Upper lobe of left lung (tissue), 4 donors: ENCODE measurements at regions not wholly inside any gene's neighbourhood (a gene's known extent, or its start where the extent isn't known, plus 50 kb on each side); places are given as distances from the start of the nearest gene placed in this dataset.
"Not testable (repeated sequence)": the region's sequence is repeated elsewhere in the genome, so short reads cannot be mapped to it uniquely, and the experiment has no call there.

ENCODE experiments used
- EP300 ChIP-seq, 4 donors: sonication (generic); formaldehyde crosslinking; IDR thresholded peaks; one replicate each; pipeline ENCODE4 v1.5.1; 2017; ENCODE audit warnings: antibody characterized with exemption in 4 of 4, control low read depth in 2 of 4
- POLR2A ChIP-seq, 4 donors: fragments of 450-650 bp; IDR thresholded peaks; one replicate each; pipeline ENCODE4 v1.5.1; 2016 to 2017; ENCODE audit warnings: antibody characterized with exemption in 4 of 4, mild to moderate bottlenecking in 2 of 4
- TF ChIP-seq, protein P1 (sequence below), 6 experiments: fragments of 450-650 bp in 4 of 6; fragments of 200-600 bp in 2 of 6; sonication (generic) in 2 of 6; IDR thresholded peaks; one replicate each; pipeline ENCODE4 v1.5.1; 2016 to 2019; ENCODE audit warnings: antibody characterized with exemption in 6 of 6

DNA sequence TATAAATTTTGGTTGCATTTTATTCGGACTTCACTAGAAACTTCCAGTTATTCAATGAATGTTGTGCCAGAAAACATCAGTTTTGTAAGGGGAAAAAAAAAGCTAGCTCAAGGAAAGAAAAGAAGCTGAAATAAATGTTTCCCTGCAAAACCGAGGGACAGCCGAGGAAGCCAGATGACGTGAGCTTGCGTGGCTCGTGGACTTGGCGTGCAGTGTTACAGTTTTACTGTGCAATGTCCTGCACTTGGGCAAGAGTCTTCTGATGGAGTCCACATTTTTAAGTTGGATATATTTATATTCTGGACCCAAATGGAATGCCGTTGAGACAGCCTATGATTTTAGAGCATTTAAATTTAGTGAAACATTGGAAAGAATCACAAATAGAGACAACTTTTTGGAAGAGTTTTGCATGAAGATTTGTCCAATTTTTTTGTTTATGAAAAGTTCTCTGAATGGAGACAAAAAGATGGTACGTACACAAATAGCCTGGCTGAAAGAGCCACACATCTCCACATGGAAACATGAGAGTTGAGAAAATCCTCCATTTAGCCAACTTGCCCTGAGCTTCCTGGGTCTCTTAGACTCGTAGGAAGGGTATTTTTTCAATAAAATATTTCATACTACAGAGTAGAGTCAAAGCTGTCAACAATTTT is 210.5 kb downstream of the BANP start:
- TF ChIP-seq, protein P1, sequence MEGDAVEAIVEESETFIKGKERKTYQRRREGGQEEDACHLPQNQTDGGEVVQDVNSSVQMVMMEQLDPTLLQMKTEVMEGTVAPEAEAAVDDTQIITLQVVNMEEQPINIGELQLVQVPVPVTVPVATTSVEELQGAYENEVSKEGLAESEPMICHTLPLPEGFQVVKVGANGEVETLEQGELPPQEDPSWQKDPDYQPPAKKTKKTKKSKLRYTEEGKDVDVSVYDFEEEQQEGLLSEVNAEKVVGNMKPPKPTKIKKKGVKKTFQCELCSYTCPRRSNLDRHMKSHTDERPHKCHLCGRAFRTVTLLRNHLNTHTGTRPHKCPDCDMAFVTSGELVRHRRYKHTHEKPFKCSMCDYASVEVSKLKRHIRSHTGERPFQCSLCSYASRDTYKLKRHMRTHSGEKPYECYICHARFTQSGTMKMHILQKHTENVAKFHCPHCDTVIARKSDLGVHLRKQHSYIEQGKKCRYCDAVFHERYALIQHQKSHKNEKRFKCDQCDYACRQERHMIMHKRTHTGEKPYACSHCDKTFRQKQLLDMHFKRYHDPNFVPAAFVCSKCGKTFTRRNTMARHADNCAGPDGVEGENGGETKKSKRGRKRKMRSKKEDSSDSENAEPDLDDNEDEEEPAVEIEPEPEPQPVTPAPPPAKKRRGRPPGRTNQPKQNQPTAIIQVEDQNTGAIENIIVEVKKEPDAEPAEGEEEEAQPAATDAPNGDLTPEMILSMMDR (IDR thresholded peaks at IDR 0.05) = not testable (repeated sequence)
- not testable (repeated sequence) for TF ChIP-seq POLR2A, EP300 (IDR thresholded peaks at IDR 0.05)
